Ectodermal cell (in vitro differentiated cells): ENCODE measurements at regions not wholly inside any gene's neighbourhood (a gene's known extent, or its start where the extent isn't known, plus 50 kb on each side); places are given as distances from the start of the nearest gene placed in this dataset.

Experiments used
- H3K27ac ChIP-seq: 2 replicates; pipeline ENCODE4 v1.7.0; 2013; ENCODE audit warnings: mild to moderate bottlenecking, low read depth, low read length; ENCODE audit not compliant: insufficient read depth, poor library complexity, severe bottlenecking
- H3K27me3 ChIP-seq: 2 replicates; pipeline ENCODE4 v1.7.0; 2013; ENCODE audit warnings: mild to moderate bottlenecking, low read length; ENCODE audit not compliant: insufficient read depth, control insufficient read depth, poor library complexity, severe bottlenecking
- H3K36me3 ChIP-seq: one replicate; pipeline ENCODE4 v1.7.0; 2013; ENCODE audit warnings: low read length; ENCODE audit not compliant: control insufficient read depth, insufficient read depth
- H3K4me1 ChIP-seq: one replicate; pipeline ENCODE4 v1.7.0; 2013; ENCODE audit warnings: low read length; ENCODE audit not compliant: control insufficient read depth, insufficient read depth
- H3K4me3 ChIP-seq: 2 replicates; pipeline ENCODE4 v1.7.0; 2013; ENCODE audit warnings: low read depth, low read length, control low read depth; ENCODE audit not compliant: insufficient read depth
- H3K9me3 ChIP-seq: 2 replicates; pipeline ENCODE4 v1.7.0; 2013; ENCODE audit warnings: mild to moderate bottlenecking, low read length, moderate library complexity; ENCODE audit not compliant: control insufficient read depth
- WGBS, 2 experiments: methylation state at CpG; one replicate each; pipeline ENCODE4 v1.1.7; 2013; ENCODE audit warnings: missing lambda C conversion rate in 2 of 2; 5-methylcytosine and 5-hydroxymethylcytosine counted together

DNA sequence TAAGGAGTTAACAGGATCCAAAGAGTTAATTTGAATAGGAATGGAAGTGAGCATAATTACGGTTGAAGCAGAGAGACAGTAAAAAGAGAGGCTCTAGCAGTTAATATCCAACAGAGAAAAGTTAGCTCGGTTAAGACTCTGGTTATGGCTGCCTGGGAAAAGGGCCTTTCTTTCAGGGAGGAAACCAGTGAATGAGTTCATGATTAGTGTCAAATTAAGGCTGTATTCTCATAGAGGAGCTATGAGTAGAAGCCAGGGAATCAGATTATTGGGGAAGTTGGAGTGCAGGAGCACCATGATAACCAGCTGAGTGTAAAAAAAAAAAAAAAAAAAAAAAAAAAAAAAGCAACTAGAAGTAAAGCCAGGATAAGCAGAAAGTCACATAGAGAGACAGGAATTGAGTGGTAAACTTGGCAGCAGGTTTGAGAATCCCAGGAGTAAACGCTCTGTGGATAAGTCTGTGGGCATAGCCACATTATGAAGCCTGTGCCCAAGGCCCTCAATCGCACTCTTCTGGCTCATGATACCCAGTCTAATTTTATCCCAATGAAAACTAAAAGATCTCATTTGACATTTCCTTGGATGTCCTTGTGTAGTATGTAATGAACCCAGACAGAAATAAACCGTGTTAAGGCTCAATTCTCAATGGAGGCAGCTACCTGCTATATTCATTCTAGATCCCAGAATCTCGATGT lies 372.6 kb upstream of the MPDZ start:
- H3K27me3 ChIP-seq = no peaks in the 10 kb centered on the region
- no peak overlapping the region for H3K4me3 ChIP-seq
- WGBS, 2 experiments = 90 to 91% methylated on average over 6 of the region's 6 CpGs
- no peaks in the 10 kb centered on the region for H3K36me3 ChIP-seq
- no peaks in the 10 kb centered on the region for H3K4me1 ChIP-seq
- H3K9me3 ChIP-seq = no peaks in the 10 kb centered on the region
- H3K27ac ChIP-seq = no peak overlapping the region

DNA sequence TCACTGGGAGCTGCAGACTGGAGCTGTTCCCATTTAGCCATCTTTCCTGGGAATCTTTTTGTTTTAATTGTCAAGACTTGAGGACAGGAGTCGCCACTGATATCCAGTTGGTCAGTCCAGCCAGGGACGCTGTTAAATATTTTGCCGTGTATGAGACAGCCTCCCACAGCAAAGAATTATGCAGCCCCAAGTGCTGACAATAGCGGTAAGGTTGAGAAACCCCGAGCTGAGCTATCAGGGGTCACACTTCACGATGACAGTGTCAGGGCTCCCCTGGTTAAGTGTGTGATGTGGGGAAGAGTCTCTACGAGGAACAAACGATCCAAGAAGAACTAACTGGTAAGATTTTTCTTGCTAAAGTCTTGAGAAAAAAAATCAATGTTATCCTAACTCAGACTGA lies 372.0 kb upstream of the MPDZ start:
- no peak overlapping the region for H3K4me3 ChIP-seq
- H3K27ac ChIP-seq = no peak overlapping the region
- no peaks in the 10 kb centered on the region for H3K9me3 ChIP-seq
- H3K27me3 ChIP-seq = no peaks in the 10 kb centered on the region
- no peaks in the 10 kb centered on the region for H3K4me1 ChIP-seq
- 90 to 95% methylated on average over 8 of the region's 8 CpGs for WGBS, 2 experiments
- H3K36me3 ChIP-seq = no peaks in the 10 kb centered on the region

DNA sequence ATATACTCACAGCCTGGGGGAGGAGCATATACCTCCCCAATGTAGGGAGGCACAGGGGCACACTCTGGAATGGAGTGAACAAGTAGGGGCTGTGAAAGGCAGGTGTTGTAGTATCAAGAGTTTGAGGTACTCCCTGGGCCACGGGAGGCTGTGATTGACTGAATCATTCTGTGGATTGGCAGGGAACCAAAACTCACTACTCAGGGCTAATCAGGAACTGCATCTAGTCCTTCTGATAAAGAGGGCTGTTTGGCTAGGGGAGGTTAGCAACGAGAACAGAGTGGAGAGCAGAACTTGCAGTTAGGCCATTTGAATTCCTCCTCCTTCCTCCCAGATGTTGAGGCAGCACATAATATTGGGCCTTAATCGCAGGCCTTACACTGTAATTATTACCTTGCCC lies 369.2 kb upstream of the MPDZ start:
- H3K4me1 ChIP-seq = no peaks in the 10 kb centered on the region
- no peaks in the 10 kb centered on the region for H3K27me3 ChIP-seq
- H3K36me3 ChIP-seq = no peaks in the 10 kb centered on the region
- no peak overlapping the region for H3K4me3 ChIP-seq
- H3K9me3 ChIP-seq = no peaks in the 10 kb centered on the region
- WGBS, 2 experiments = 85 to 97% methylated on average over 3 of the region's 3 CpGs
- H3K27ac ChIP-seq = no peak overlapping the region

DNA sequence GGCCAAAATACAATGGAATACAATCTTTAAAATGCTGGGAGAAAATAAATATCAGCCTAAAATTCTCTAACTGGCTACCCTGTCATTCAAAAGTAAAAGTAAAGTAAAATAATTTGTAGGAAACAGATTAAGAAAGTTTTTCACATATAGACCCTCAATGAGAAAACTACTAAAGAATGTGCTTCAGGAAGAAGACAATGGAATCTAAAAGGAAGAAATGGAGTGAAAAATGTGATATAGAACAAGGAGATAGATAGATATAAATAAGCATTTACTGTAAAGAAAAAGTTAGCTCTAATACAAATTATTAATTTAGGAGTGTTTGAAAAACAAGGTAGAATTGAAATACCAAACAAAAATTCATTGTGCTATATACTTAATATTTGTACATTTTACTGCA lies 368.6 kb upstream of the MPDZ start:
- Histone ChIP-seq H3K4me1 (no peaks in the 10 kb centered on the region), H3K4me3 (no peak overlapping the region), H3K27me3 (no peaks in the 10 kb centered on the region), H3K27ac (no peak overlapping the region), H3K36me3 (no peaks in the 10 kb centered on the region), H3K9me3 (no peaks in the 10 kb centered on the region)

- no peak overlapping the region for H3K27ac ChIP-seq
- no peaks in the 10 kb centered on the region for H3K9me3 ChIP-seq
- no peaks in the 10 kb centered on the region for H3K27me3 ChIP-seq
- no peaks in the 10 kb centered on the region for H3K36me3 ChIP-seq
- H3K4me1 ChIP-seq = no peaks in the 10 kb centered on the region
- WGBS, 2 experiments = 100% methylated on average over 1 of the region's 1 CpG; no CpG with 5 or more reads in 1 of the 2 experiments
- H3K4me3 ChIP-seq = no peak overlapping the region
These were observed 367.1 kb upstream of the MPDZ start for GRCh38 chr9:13646500-13647021.

GRCh38 chr9:13645557-13645956 lies 366.1 kb upstream of the MPDZ start:
- H3K4me3 ChIP-seq = no peak overlapping the region

GRCh38 chr9:13644675-13645074 lies 365.2 kb upstream of the MPDZ start:
- WGBS, 2 experiments = 91% methylated on average over 1 of the region's 1 CpG; no CpG with 5 or more reads in 1 of the 2 experiments
- H3K9me3 ChIP-seq = no peaks in the 10 kb centered on the region
- H3K4me3 ChIP-seq = no peak overlapping the region
- H3K27ac ChIP-seq = no peak overlapping the region
- no peaks in the 10 kb centered on the region for H3K27me3 ChIP-seq
- H3K4me1 ChIP-seq = no peaks in the 10 kb centered on the region
- H3K36me3 ChIP-seq = no peaks in the 10 kb centered on the region

More at GRCh38 chr9:13645557-13645956, 366.1 kb upstream of the MPDZ start:
- 80 to 100% methylated on average over 1 of the region's 1 CpG for WGBS, 2 experiments
- no peaks in the 10 kb centered on the region for H3K4me1 ChIP-seq
- no peaks in the 10 kb centered on the region for H3K36me3 ChIP-seq
- H3K9me3 ChIP-seq = no peaks in the 10 kb centered on the region
- H3K27me3 ChIP-seq = no peaks in the 10 kb centered on the region
- no peak overlapping the region for H3K27ac ChIP-seq

GRCh38 chr9:13642646-13643045 lies 363.2 kb upstream of the MPDZ start:
- Histone ChIP-seq H3K27ac (no peak overlapping the region), H3K4me3 (no peak overlapping the region), H3K9me3 (no peaks in the 10 kb centered on the region), H3K36me3 (no peaks in the 10 kb centered on the region), H3K27me3 (no peaks in the 10 kb centered on the region), H3K4me1 (no peaks in the 10 kb centered on the region)
- 100% methylated on average over 1 of the region's 2 CpGs for WGBS, 2 experiments

DNA sequence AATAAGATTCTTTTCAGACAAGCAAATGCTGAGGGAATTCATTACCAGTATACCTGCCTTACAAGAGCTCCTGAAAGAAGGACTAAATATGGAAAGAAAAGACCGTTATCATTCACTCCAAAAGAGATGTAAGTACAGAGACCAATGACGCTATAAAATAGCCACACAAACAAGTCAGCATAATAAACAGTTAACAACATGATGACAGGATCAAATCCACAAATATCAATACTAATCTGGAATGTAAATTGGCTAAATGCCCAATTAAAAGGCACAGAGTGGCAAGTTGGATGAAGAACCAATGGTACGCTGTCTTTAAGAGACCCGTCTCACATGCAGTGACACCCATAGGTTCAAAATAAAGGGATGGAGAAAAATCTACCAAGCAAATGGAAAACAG lies 349.6 kb upstream of the MPDZ start:
- H3K9me3 ChIP-seq = no peaks in the 10 kb centered on the region
- WGBS, 2 experiments = 92 to 96% methylated on average over 4 of the region's 4 CpGs

GRCh38 chr9:13628526-13628925 lies 349.0 kb upstream of the MPDZ start:
- Histone ChIP-seq H3K9me3 (no peaks in the 10 kb centered on the region), H3K27me3 (no peaks in the 10 kb centered on the region), H3K4me1 (no peaks in the 10 kb centered on the region), H3K27ac (no peak overlapping the region), H3K4me3 (no peak overlapping the region), H3K36me3 (no peaks in the 10 kb centered on the region)
- 89 to 100% methylated on average over 1 of the region's 1 CpG for WGBS, 2 experiments

More for the DNA sequence above, 349.6 kb upstream of the MPDZ start:
- H3K4me3 ChIP-seq = no peak overlapping the region
- H3K27me3 ChIP-seq = no peaks in the 10 kb centered on the region
- H3K36me3 ChIP-seq = no peaks in the 10 kb centered on the region
- no peak overlapping the region for H3K27ac ChIP-seq
- H3K4me1 ChIP-seq = no peaks in the 10 kb centered on the region
